ENCODE measurements at regions not wholly inside any gene's neighbourhood (a gene's known extent, or its start where the extent isn't known, plus 50 kb on each side); places are given as distances from the start of the nearest gene placed in this dataset.
"Not testable (repeated sequence)": the region's sequence is repeated elsewhere in the genome, so short reads cannot be mapped to it uniquely, and the experiment has no call there.

DNA sequence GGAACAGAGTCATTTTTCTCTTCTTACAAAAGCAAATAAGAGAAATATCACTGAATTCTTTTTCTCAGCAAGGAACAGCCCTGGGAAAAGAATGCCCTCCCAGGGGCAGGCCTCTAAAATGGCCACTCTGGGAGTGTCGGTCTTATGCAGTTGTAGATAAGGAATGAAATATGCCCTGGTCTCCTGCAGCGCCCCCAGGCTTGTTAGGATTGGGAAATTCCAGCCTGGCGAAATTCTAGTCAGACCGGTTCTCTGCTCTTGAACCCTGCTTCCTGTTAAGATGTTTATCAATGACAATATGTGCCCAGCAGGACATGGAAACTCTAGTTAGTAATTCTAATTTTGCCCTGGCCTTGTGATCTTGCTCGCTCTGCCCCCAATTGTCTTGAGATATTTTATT is 75.5 kb upstream of the SPOPL start:
- TF ChIP-seq POLR2AphosphoS5 (IDR thresholded peaks at IDR 0.05); EP300 (IDR thresholded peaks at IDR 0.05); POLR2A (IDR thresholded peaks at IDR 0.05; ENCODE audit: low read depth): not testable (repeated sequence)
- TF ChIP-seq, protein P1, sequence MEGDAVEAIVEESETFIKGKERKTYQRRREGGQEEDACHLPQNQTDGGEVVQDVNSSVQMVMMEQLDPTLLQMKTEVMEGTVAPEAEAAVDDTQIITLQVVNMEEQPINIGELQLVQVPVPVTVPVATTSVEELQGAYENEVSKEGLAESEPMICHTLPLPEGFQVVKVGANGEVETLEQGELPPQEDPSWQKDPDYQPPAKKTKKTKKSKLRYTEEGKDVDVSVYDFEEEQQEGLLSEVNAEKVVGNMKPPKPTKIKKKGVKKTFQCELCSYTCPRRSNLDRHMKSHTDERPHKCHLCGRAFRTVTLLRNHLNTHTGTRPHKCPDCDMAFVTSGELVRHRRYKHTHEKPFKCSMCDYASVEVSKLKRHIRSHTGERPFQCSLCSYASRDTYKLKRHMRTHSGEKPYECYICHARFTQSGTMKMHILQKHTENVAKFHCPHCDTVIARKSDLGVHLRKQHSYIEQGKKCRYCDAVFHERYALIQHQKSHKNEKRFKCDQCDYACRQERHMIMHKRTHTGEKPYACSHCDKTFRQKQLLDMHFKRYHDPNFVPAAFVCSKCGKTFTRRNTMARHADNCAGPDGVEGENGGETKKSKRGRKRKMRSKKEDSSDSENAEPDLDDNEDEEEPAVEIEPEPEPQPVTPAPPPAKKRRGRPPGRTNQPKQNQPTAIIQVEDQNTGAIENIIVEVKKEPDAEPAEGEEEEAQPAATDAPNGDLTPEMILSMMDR (IDR thresholded peaks at IDR 0.05), result not testable (repeated sequence)

All from esophagus muscularis mucosa (tissue), 4 donors.